Mesenteric fat pad (tissue), 1 donor: ENCODE measurements at regions not wholly inside any gene's neighbourhood (a gene's known extent, or its start where the extent isn't known, plus 50 kb on each side); places are given as distances from the start of the nearest gene placed in this dataset.
"Not testable (repeated sequence)": the region's sequence is repeated elsewhere in the genome, so short reads cannot be mapped to it uniquely, and the experiment has no call there.

Experiments used
- DNase-seq: peaks from one replicate; pipeline ENCODE4 v3.0.0-alpha.2; 2020; ENCODE audit warnings: low spot score
- donor health status: DM: yes; HTN: yes; CAD: no.

DNA sequence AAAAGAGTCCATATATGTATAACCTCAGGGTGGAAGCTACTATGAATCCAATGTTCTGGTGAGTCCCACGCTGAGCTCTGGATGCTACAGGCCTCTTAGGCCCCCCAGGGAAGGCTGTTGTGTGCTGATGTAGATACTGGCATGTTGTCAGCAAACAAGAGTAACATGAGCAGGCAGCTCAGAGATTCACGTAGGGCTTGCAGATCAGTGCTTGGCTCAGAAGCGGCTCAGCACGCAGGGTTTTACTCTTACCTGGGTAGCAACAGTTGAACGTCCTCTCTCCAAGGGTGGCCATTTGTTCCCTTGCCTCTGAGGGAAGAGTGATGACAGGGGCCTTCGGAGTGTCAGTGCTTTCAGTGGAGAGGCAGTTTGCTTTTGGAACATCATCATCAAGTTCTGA, 93.4 kb downstream of the ZFP64 start:
- no peak for DNase-seq

DNA sequence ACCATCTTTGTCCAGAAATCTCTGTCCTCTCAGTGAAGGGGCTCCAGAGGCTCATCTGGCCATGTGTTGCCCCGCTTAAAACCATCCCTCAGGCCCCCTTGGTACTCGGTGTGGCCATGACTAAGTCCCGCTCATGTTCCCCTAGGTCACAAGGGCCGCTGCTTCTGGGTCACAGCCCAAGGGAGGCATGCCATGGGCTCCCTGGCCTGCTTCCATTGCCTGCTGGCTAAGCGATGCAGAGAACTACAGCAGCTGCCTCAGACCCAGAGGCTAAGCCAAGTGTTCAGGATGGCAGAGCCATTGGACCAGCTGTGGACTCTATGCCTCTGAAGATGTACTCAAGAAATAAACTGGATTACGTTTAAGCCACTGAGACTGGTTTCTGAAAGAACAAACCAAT, 95.5 kb downstream of the ZFP64 start:
- no peak for DNase-seq

- DNase-seq = no peak
Measured at GRCh38 chr20:52094693-52095092, 96.9 kb downstream of the ZFP64 start.

DNA sequence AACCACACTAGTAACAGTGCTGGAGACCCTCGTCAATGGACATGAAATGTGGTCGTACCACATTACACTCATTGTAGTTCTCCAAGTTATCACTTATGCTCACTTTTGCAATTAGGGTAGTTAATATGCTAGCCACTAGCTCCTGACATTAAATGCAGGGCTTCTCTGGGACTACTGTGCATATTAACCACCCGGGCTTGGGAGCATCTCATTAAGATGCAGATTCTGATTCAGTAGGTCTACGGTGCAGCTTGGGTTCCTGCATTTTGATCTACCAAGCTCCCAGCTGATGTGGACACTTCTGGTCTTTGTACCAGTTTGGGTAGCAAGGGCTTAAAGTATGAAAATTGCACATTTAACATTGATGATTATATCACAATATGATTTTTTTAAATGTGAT, 98.0 kb downstream of the ZFP64 start:
- no peak for DNase-seq

- DNase-seq = no peak
Measured at GRCh38 chr20:52090035-52090434, 101.5 kb downstream of the ZFP64 start.

GRCh38 chr20:52087471-52087870, 104.1 kb downstream of the ZFP64 start:
- DNase-seq = no peak

DNA sequence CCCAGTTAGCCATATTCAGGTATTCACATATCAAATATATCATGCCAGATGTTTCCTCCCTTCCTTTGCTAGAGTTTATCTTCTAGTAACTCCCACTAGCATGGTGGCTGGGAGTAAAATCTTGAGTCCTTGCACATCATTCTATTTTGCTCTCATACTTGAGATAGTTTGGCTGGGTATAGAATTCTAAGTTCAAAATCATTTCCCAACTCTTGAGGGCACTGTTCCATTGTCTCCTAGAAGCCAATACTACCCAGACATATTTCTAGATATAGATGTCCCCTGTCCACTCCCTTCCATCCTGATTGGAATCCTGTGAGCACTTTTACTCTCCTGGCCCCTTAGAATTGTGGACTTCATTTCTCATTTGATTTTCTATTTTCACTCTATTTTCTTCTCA, 104.7 kb downstream of the ZFP64 start:
- DNase-seq = no peak

GRCh38 chr20:52084727-52085126, 106.9 kb downstream of the ZFP64 start:
- no peak for DNase-seq

DNA sequence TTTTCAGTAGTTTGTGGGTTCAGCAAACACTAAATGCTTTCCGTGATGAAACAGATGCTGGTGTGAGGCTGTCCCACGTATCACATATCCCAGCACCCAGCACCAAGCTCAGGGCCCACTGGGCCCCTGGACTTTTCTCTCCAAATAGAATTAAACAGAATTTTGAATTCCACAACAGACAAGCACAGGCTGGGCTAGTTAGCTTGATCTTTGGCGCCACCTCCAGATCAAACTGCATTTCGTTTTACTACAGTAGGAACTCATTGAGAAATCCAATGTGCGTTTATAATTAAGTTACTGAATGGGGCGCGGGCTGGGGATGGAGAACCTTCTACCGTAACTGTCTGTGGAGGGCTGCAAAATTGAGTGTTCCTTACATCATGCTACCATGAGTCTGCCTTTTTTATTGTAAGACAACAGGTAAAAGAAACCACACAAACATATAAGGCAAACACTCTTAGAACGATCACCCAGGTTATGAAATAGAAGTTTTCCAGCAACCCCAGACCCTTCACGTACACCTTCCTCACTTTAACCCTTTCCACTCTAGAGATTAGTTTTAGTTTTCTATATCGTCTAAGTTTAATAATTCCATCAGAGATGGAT, 107.8 kb downstream of the ZFP64 start:
- no peak for DNase-seq

- DNase-seq = no peak
Measured at GRCh38 chr20:52082612-52083011, 109.0 kb downstream of the ZFP64 start.

- no peak for DNase-seq
Measured at GRCh38 chr20:52081791-52082190, 109.8 kb downstream of the ZFP64 start.

GRCh38 chr20:52081066-52081465, 110.5 kb downstream of the ZFP64 start:
- no peak for DNase-seq

DNA sequence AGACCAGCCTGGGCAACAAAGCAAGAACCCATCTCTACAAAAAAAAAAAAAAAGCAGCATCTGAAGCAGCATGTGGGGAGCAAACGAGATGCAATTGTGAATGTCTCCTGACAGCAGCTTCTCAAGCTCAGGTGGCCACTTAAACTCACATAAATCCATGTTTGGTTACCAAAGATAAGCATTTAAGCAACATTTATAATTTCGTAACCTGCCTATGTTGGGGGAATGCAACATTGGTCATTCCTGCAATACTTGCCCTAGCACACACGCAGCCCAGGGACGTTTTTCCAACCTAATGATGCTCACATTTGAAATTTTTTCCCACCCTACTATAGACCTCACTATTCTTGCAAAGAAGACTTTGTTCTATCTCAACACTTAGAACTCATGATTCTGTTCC, 113.3 kb downstream of the ZFP64 start:
- no peak for DNase-seq

DNA sequence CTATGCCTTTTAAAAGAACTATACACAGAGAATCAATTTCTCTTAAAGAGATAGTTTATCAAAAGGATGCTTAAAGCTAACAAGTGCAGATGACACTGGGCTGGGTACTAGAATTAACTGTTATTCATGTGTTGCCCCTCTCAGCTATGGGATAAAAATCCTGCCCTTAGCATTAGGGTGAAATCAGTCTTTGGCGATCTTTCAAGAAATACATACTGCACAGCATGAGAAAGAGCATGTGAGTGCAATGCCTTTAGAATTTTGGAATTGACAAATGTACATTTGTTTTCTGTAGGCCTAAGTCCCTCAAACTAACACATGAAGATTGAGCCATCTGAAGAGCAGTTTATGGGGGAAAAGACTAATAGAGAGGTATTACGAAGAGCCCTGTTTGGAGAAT, 115.4 kb downstream of the ZFP64 start:
- no peak for DNase-seq

GRCh38 chr20:52075400-52075799, 116.2 kb downstream of the ZFP64 start:
- DNase-seq = no peak

- DNase-seq = no peak
Measured at GRCh38 chr20:52071136-52071535, 120.4 kb downstream of the ZFP64 start.

DNA sequence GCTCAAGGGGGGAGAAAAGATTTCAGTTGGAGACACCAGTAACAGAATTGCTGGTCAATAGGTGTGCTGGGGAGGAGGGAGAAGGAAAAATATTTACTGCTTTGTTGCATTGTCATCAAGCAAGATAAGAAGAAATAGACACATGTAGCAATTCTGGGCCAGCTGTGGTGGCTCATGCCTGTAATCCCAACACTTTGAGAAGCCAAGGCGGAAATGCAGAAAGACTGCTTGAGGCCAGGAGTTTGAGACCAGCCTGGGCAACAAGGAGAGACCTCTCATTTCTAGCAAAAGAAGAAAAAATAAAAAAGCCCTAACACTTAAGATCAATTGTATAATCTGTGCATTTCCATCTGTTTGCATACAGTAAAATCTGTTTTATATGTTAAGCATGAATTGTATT, 126.6 kb downstream of the ZFP64 start:
- no peak for DNase-seq

- DNase-seq = no peak
Measured at GRCh38 chr20:52062452-52063209, 128.9 kb downstream of the ZFP64 start.

DNA sequence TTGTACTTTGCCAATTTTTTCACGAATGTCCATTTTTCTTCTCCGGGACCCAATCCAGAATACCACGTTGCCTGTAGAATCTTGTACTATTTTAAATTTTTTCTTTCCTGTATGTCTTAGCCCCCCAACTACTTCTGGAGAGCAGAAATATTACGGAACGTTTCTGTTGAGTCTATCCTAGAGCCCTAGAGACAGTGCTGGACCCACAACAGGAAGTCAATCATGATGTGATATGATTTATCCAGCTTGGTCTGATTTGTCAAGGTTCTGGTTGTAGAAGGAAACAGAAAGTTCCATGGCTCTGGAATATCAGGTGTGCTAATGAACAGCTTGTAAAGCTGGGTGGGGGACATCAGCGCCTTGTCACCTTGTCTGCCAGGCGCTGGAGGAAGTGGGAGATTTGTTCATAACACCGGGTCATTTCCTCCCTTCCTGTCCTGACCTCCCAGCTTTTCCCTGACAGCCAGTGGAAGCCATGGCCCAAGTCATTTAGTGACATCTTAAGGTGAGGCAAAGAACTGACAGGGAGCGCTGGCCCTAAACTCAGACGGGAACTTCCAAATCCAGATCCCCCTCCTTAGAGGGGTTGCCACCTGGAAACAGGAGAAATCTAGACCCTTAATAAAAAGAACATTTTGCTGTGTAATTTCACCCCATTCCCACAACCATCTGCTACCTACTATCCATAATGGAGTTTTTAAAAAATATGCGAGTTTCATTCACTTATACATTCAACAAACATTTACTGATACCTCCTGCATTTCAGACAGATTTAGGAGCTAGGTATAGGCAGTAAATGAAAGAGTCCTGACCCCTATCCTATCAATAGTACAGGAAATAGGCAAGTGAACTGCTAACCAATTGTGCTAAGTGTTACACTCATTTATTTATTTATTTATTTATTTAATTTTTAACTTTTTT, 130.5 kb downstream of the ZFP64 start:
- no peak for DNase-seq

DNA sequence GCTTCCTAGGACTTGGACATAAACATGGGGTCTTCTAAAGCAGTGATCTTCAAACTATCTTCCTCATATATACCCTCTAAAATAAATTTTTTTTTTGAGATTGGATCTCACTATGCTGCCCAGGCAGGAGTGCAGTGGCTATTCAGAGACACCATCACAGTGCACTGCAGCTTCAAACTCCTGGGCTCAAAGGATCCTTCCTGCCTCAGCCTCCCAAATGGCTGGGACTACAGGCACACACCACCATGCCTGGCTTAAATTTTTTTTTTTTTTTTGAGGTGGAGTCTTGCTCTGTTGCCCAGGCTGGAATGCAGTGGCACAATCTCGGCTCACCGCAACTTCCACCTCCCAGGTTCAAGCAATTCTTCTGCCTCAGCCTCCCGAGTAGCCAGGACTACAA, 134.4 kb downstream of the ZFP64 start:
- not testable (repeated sequence) for DNase-seq

DNA sequence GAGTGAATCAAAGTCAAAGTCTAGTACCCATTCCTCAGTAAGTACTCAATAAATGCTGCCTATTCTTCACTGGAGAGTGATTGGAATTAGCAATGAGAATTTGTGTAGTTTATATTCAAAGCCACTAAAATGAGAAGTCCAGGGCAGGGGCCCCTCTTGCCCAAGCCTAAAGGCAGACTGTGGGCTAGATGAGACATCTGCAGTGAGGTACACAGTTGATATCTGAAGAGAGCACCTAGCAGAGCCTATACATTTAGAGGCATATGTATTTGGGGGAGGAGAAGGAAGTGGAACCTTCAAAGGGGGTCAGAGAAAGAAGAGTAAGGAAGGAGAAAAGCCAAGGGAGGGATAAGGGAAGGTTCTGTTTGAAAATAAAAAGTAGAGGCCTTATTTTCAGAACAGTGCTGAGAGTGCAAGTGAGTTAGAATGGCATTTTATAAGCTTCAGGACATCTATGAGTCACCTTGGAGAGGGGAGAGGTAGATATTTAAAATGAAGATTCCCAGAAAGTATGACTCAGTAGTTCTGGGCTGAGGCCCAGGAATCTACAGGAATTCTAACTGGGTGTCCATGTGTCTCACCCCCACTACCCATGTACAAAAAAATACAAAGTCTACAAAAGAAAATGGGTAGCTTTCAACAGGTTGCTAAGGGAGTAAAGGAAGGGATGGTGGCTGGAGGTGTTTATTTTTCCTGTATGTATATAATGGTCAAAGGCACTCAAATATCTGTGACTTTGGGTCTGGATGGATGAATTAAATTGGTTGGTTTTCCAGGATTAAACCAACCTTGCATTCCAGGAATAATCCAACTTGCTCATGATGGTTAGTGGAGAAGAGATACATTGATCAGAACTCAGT, 135.1 kb downstream of the ZFP64 start:
- DNase-seq = no peak
